ENCODE measurements at regions not wholly inside any gene's neighbourhood (a gene's known extent, or its start where the extent isn't known, plus 50 kb on each side); places are given as distances from the start of the nearest gene placed in this dataset.

DNA sequence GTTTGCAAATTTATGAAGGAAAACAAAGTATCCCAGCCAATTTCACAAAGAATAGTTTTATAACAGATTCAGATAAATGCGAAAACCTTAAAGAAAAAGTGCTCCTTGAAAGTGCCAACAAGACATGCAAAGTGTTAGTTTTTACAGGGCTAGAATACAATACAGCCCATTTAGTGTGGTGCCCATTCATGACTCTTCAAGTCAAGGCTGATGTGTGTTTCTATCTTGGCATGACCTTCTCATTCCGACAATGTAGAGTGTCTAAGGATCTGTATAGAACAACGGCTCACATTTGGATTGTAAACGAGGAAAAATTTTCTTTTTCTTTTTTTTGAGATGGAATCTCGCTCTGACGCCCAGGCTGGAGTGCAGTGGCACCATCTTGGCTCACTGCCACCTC is 205.2 kb upstream of the SEMA6A start:
- TF ChIP-seq, protein P1, sequence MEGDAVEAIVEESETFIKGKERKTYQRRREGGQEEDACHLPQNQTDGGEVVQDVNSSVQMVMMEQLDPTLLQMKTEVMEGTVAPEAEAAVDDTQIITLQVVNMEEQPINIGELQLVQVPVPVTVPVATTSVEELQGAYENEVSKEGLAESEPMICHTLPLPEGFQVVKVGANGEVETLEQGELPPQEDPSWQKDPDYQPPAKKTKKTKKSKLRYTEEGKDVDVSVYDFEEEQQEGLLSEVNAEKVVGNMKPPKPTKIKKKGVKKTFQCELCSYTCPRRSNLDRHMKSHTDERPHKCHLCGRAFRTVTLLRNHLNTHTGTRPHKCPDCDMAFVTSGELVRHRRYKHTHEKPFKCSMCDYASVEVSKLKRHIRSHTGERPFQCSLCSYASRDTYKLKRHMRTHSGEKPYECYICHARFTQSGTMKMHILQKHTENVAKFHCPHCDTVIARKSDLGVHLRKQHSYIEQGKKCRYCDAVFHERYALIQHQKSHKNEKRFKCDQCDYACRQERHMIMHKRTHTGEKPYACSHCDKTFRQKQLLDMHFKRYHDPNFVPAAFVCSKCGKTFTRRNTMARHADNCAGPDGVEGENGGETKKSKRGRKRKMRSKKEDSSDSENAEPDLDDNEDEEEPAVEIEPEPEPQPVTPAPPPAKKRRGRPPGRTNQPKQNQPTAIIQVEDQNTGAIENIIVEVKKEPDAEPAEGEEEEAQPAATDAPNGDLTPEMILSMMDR (IDR thresholded peaks at IDR 0.05; ENCODE audit: low read depth, low read length), result no peak
- TF ChIP-seq EZH2phosphoT487 (IDR thresholded peaks at IDR 0.05; ENCODE audit: low read depth), result no peak

All from OCI-LY3 (cell line).